T-cell (primary cell): ENCODE measurements at regions not wholly inside any gene's neighbourhood (a gene's known extent, or its start where the extent isn't known, plus 50 kb on each side); places are given as distances from the start of the nearest gene placed in this dataset.

Experiments
- ATAC-seq, 4 experiments: fragments of 200-7000 bp in 3 of 4; fragments of 150-1000 bp in 1 of 4; cut with Tn5 transposase; replicated peaks in 1 of 4; 1 replicate in 3 of 4; 2 replicates in 1 of 4; pipeline ENCODE4 v1.10.0; 2021; ENCODE audit warnings: moderate library complexity in 3 of 4, mild to moderate bottlenecking in 2 of 4, moderate number of reproducible peaks in 1 of 4
- CTCF ChIA-PET, 2 donors: fragments of 300-600 bp; sonication (Branson Sonifier 250); formaldehyde crosslinking; loops; one replicate each; lab custom pipeline; 2022; ENCODE audit warnings: antibody characterized with exemption in 2 of 2; lab: Charles Lee
- POLR2A ChIA-PET, 2 donors: fragments of 300-600 bp; sonication (Branson Sonifier 250); formaldehyde crosslinking; loops; one replicate each; lab custom pipeline; 2022; ENCODE audit warnings: antibody characterized with exemption in 2 of 2; lab: Charles Lee
- DNase-seq, 35 experiments: peaks; one replicate each; pipeline versions ENCODE4 v3.0.0 to v3.0.0-alpha.2; 2013 to 2023
- H3K27ac ChIP-seq: one replicate; pipeline ENCODE4 v1.5.1; 2013; ENCODE audit warnings: low read length
- H3K27me3 ChIP-seq, 2 experiments: replicated peaks in 1 of 2; 1 replicate in 1 of 2; 2 replicates in 1 of 2; pipeline versions ENCODE4 v1.6.1 to v1.7.0; 2013; ENCODE audit warnings: low read length in 1 of 2, mixed read lengths in 1 of 2; ENCODE audit not compliant: control insufficient read depth in 2 of 2, insufficient read depth in 2 of 2; ENCODE audit errors: extremely low read depth in 1 of 2
- H3K36me3 ChIP-seq, 2 donors: 1 replicate in 1 of 2; 2 replicates in 1 of 2; pipeline versions ENCODE4 v1.6.1 to v1.7.0; 2013; ENCODE audit warnings: low read length in 1 of 2; ENCODE audit not compliant: control insufficient read depth in 2 of 2, insufficient read depth in 1 of 2; ENCODE audit errors: extremely low read depth in 1 of 2
- H3K4me1 ChIP-seq, 2 experiments: 1 replicate in 1 of 2; 2 replicates in 1 of 2; pipeline versions ENCODE4 v1.6.1 to v1.7.0; 2013; ENCODE audit warnings: low read length in 2 of 2, mixed read lengths in 1 of 2; ENCODE audit not compliant: insufficient read depth in 2 of 2, control insufficient read depth in 1 of 2; ENCODE audit errors: extremely low read depth in 1 of 2
- H3K4me3 ChIP-seq, 2 donors: 1 replicate in 1 of 2; 2 replicates in 1 of 2; pipeline versions ENCODE4 v1.5.1 to v1.7.0; 2013; ENCODE audit warnings: mild to moderate bottlenecking in 2 of 2, low read length in 1 of 2, moderate library complexity in 1 of 2; ENCODE audit not compliant: control insufficient read depth in 1 of 2; ENCODE audit errors: extremely low read depth in 1 of 2
- H3K9me3 ChIP-seq: 2 replicates; pipeline ENCODE4 v1.7.0; 2013
- H3K27ac Mint-ChIP-seq, 2 donors: one replicate each; pipeline ENCODE4 v1.8.0; 2020 to 2021; ENCODE audit warnings: mild to moderate bottlenecking in 2 of 2, mixed read lengths in 2 of 2
- H3K27me3 Mint-ChIP-seq, 2 donors: one replicate each; pipeline ENCODE4 v1.8.0; 2021 to 2022; ENCODE audit warnings: mixed read lengths in 2 of 2
- H3K36me3 Mint-ChIP-seq: one replicate; pipeline ENCODE4 v1.8.0; 2021; ENCODE audit warnings: mixed read lengths
- H3K4me1 Mint-ChIP-seq, 3 donors: one replicate each; pipeline ENCODE4 v1.8.0; 2020 to 2022; ENCODE audit warnings: mixed read lengths in 3 of 3, mild to moderate bottlenecking in 1 of 3
- H3K4me3 Mint-ChIP-seq, 3 donors: one replicate each; pipeline ENCODE4 v1.8.0; 2020 to 2022; ENCODE audit warnings: mild to moderate bottlenecking in 3 of 3, mixed read lengths in 3 of 3, moderate library complexity in 3 of 3
- H3K9me3 Mint-ChIP-seq, 3 donors: one replicate each; pipeline ENCODE4 v1.8.0; 2020 to 2022; ENCODE audit warnings: mixed read lengths in 3 of 3
- WGBS: methylation state at CpG from one replicate; pipeline ENCODE4 v1.1.5; 2013; ENCODE audit warnings: missing lambda C conversion rate; ENCODE audit not compliant: insufficient coverage; 5-methylcytosine and 5-hydroxymethylcytosine counted together

- Mint-ChIP-seq H3K27me3 (peaks cover 33% of the 10 kb centered on the region in 2 donors), H3K4me3 (no peak overlapping the region), H3K27ac (no peak overlapping the region), H3K36me3 (no peaks in the 10 kb centered on the region), H3K4me1 (no peaks in the 10 kb centered on the region), H3K9me3 (no peaks in the 10 kb centered on the region)
- Histone ChIP-seq H3K36me3 (no peaks in the 10 kb centered on the region), H3K4me1 (no peaks in the 10 kb centered on the region), H3K9me3 (no peaks in the 10 kb centered on the region), H3K4me3 (no peak overlapping the region), H3K27me3 (peaks cover 0 to 6% of the 10 kb centered on the region in 2 experiments), H3K27ac (no peak overlapping the region)
- DNase-seq (no peak), ATAC-seq (no peak)
- CTCF ChIA-PET: no interaction called here
- WGBS: no CpG with 5 or more reads among the region's 1 CpG
- POLR2A ChIA-PET: no interaction called here
Observed at GRCh38 chr1:112209493-112209892, 186.5 kb upstream of the CTTNBP2NL start.

- Mint-ChIP-seq H3K27ac (no peak overlapping the region), H3K4me1 (no peaks in the 10 kb centered on the region), H3K4me3 (no peak overlapping the region), H3K9me3 (peaks cover 0 to 7% (median 4%) of the 10 kb centered on the region in 3 donors), H3K36me3 (no peaks in the 10 kb centered on the region), H3K27me3 (peaks cover 11 to 12% of the 10 kb centered on the region in 2 donors)
- 78% methylated on average over 1 of the region's 1 CpG for WGBS
- DNase-seq (no peak), ATAC-seq (no peak)
- no peaks in the 10 kb centered on the region for H3K4me1 ChIP-seq
- H3K36me3 ChIP-seq: no peaks in the 10 kb centered on the region
- POLR2A ChIA-PET: no interaction called here
- no peaks in the 10 kb centered on the region for H3K27me3 ChIP-seq
- no peak overlapping the region for H3K27ac ChIP-seq
- H3K4me3 ChIP-seq: no peak overlapping the region
- H3K9me3 ChIP-seq: no peaks in the 10 kb centered on the region
- CTCF ChIA-PET: no interaction called here
Observed at GRCh38 chr1:112219267-112219666, 176.7 kb upstream of the CTTNBP2NL start.

GRCh38 chr1:112230232-112230631, 165.8 kb upstream of the CTTNBP2NL start:
- Mint-ChIP-seq H3K9me3 (peaks cover 6 to 17% (median 13%) of the 10 kb centered on the region in 3 donors), H3K4me1 (no peaks in the 10 kb centered on the region), H3K36me3 (no peaks in the 10 kb centered on the region), H3K27ac (no peak overlapping the region), H3K27me3 (peaks cover 5 to 18% of the 10 kb centered on the region in 2 donors), H3K4me3 (no peak overlapping the region)
- H3K27me3 ChIP-seq: peaks cover 0 to 9% of the 10 kb centered on the region in 2 experiments
- no peak overlapping the region for H3K27ac ChIP-seq
- peaks cover 2% of the 10 kb centered on the region for H3K9me3 ChIP-seq
- ATAC-seq: no peak
- 86% methylated on average over 7 of the region's 9 CpGs for WGBS
- no peaks in the 10 kb centered on the region for H3K36me3 ChIP-seq
- no peak for DNase-seq
- ChIA-PET CTCF (no interaction called here), POLR2A (no interaction called here)
- no peak overlapping the region for H3K4me3 ChIP-seq
- H3K4me1 ChIP-seq: no peaks in the 10 kb centered on the region

GRCh38 chr1:112231331-112231730, 164.7 kb upstream of the CTTNBP2NL start:
- CTCF ChIA-PET: no interaction called here
- POLR2A ChIA-PET: no interaction called here
- H3K27ac Mint-ChIP-seq: no peak overlapping the region

GRCh38 chr1:112232848-112233247, 163.2 kb upstream of the CTTNBP2NL start:
- no peak overlapping the region for H3K27ac Mint-ChIP-seq
- Histone ChIP-seq H3K27me3 (peaks cover 0 to 9% of the 10 kb centered on the region in 2 experiments), H3K4me1 (no peaks in the 10 kb centered on the region), H3K4me3 (no peak overlapping the region), H3K36me3 (no peaks in the 10 kb centered on the region), H3K27ac (no peak overlapping the region), H3K9me3 (peaks cover 2% of the 10 kb centered on the region)
- no peak for DNase-seq
- whole genome bisulfite sequencing: 54% methylated on average over 2 of the region's 3 CpGs
- no peaks in the 10 kb centered on the region for H3K4me1 Mint-ChIP-seq
- peaks cover 8 to 15% (median 13%) of the 10 kb centered on the region in 3 donors for H3K9me3 Mint-ChIP-seq
- POLR2A ChIA-PET: no interaction called here
- peaks cover 8 to 22% of the 10 kb centered on the region in 2 donors for H3K27me3 Mint-ChIP-seq
- CTCF ChIA-PET: interaction anchor here in 1 of 2 donors (1.1 kb wide), 1 partner anchor 14 kb away, joined by 5 read pairs; no protein-coding TSS in a partner anchor
- no peak overlapping the region for H3K4me3 Mint-ChIP-seq
- no peaks in the 10 kb centered on the region for H3K36me3 Mint-ChIP-seq
- ATAC-seq: no peak

More at GRCh38 chr1:112231331-112231730, 164.7 kb upstream of the CTTNBP2NL start:
- Mint-ChIP-seq H3K4me3 (no peak overlapping the region), H3K9me3 (peaks cover 6 to 17% (median 13%) of the 10 kb centered on the region in 3 donors), H3K36me3 (no peaks in the 10 kb centered on the region), H3K4me1 (no peaks in the 10 kb centered on the region), H3K27me3 (peaks cover 5 to 18% of the 10 kb centered on the region in 2 donors)
- Histone ChIP-seq H3K27me3 (peaks cover 0 to 9% of the 10 kb centered on the region in 2 experiments), H3K4me3 (no peak overlapping the region), H3K27ac (no peak overlapping the region), H3K9me3 (peaks cover 2% of the 10 kb centered on the region), H3K36me3 (no peaks in the 10 kb centered on the region), H3K4me1 (no peaks in the 10 kb centered on the region)
- DNase-seq (no peak), ATAC-seq (no peak)
- 43% methylated on average over 1 of the region's 3 CpGs for WGBS

- peaks cover 0 to 9% (median 1%) of the 10 kb centered on the region in 3 donors for H3K9me3 Mint-ChIP-seq
- POLR2A ChIA-PET: no interaction called here
- no peaks in the 10 kb centered on the region for H3K36me3 ChIP-seq
- H3K27me3 Mint-ChIP-seq: peaks cover 14 to 34% of the 10 kb centered on the region in 2 donors
- no peaks in the 10 kb centered on the region for H3K4me1 Mint-ChIP-seq
- ATAC-seq (no peak), DNase-seq (no peak)
- no peak overlapping the region for H3K4me3 Mint-ChIP-seq
- H3K36me3 Mint-ChIP-seq: no peaks in the 10 kb centered on the region
- WGBS: 70% methylated on average over 3 of the region's 3 CpGs
- H3K27ac ChIP-seq: no peak overlapping the region
- no peaks in the 10 kb centered on the region for H3K4me1 ChIP-seq
- H3K9me3 ChIP-seq: no peaks in the 10 kb centered on the region
- no peak overlapping the region for H3K27ac Mint-ChIP-seq
- CTCF ChIA-PET: no interaction called here
- H3K4me3 ChIP-seq: no peak overlapping the region
- H3K27me3 ChIP-seq: peaks cover 0 to 16% of the 10 kb centered on the region in 2 experiments
Observed at GRCh38 chr1:112234710-112235109, 161.3 kb upstream of the CTTNBP2NL start.
